Loucy (cell line): ENCODE measurements at regions not wholly inside any gene's neighbourhood (a gene's known extent, or its start where the extent isn't known, plus 50 kb on each side); places are given as distances from the start of the nearest gene placed in this dataset.

ENCODE experiments used
- EZH2phosphoT487 ChIP-seq: fragments of 200-600 bp; IDR thresholded peaks from 2 replicates; pipeline ENCODE4 v1.6.1; 2018; ENCODE audit warnings: antibody characterized with exemption, mild to moderate bottlenecking, moderate library complexity, borderline replicate concordance
- TF ChIP-seq, protein P1 (sequence below): fragments of 200-600 bp; sonication (generic); conservative IDR thresholded peaks from 2 replicates; pipeline ENCODE4 v1.5.1; 2014; ENCODE audit warnings: mild to moderate bottlenecking, antibody characterized with exemption, low read length

DNA sequence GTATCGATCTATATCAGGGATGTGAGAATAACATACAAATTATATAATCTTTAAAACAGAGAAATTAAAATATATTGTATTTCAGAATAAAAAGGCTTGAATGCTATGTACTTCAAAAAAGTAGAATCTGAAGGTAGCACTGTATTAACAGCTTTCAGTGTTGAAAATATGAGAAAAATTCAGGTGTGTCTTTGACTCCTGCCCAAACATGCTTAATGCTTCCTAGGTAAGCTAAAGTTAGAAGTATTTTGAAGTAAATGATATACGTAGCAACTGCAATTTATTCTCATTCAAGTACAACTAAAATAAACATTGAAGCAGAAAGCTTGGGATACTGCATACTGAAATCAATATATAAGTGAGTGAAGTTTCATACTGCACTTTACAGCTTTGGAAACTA is 1082.0 kb upstream of the ACVR2A start:
- TF ChIP-seq, protein P1, sequence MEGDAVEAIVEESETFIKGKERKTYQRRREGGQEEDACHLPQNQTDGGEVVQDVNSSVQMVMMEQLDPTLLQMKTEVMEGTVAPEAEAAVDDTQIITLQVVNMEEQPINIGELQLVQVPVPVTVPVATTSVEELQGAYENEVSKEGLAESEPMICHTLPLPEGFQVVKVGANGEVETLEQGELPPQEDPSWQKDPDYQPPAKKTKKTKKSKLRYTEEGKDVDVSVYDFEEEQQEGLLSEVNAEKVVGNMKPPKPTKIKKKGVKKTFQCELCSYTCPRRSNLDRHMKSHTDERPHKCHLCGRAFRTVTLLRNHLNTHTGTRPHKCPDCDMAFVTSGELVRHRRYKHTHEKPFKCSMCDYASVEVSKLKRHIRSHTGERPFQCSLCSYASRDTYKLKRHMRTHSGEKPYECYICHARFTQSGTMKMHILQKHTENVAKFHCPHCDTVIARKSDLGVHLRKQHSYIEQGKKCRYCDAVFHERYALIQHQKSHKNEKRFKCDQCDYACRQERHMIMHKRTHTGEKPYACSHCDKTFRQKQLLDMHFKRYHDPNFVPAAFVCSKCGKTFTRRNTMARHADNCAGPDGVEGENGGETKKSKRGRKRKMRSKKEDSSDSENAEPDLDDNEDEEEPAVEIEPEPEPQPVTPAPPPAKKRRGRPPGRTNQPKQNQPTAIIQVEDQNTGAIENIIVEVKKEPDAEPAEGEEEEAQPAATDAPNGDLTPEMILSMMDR: no peak
- no peak for TF ChIP-seq EZH2phosphoT487
